HG02943 (cell line): ENCODE measurements at regions not wholly inside any gene's neighbourhood (a gene's known extent, or its start where the extent isn't known, plus 50 kb on each side); places are given as distances from the start of the nearest gene placed in this dataset.

Source experiments
- ATAC-seq: cut with Tn5 transposase; IDR thresholded peaks from one replicate; pipeline ENCODE4 v1.9.1; 2021; ENCODE audit warnings: mild to moderate bottlenecking, low read depth, moderate library complexity; ENCODE audit not compliant: unreplicated experiment

GRCh38 chr13:33766329-33767123, 51.4 kb upstream of the RFC3 start:
- ATAC-seq = no peak

DNA sequence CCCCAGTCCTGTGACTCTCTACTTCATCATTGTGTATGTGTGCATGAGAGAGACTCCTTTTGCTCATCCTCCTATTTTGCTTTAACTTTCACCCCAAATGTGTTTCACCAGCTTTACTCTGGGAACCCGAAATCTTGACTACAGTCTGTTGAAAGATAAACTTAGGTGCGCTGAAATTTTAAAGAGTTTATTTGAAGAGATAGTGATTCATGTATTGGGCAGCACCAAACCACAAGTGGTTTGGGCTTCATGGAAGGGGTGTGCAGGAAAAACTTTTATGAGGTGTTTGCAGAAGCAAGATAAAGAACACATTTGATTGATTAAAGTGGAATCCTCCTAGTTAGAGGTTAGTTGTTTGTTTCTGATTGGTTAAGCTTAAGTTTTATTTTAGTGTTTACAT, 50.8 kb upstream of the RFC3 start:
- ATAC-seq = no peak
